PC-9 (cell line): ENCODE measurements at regions not wholly inside any gene's neighbourhood (a gene's known extent, or its start where the extent isn't known, plus 50 kb on each side); places are given as distances from the start of the nearest gene placed in this dataset.
"Not testable (repeated sequence)": the region's sequence is repeated elsewhere in the genome, so short reads cannot be mapped to it uniquely, and the experiment has no call there.

ENCODE experiments used
- BruUV-seq: library from RNA; stranded (reverse); fragments of 400-500 nt; replicated peaks from 2 replicates; lab custom pipeline; 2021; lab: Mats Ljungman, UMichigan
- CTCF ChIA-PET: fragments of 300-600 bp; sonication (Branson Sonifier 250); formaldehyde crosslinking; loops from one replicate; lab custom pipeline; 2022; ENCODE audit warnings: antibody characterized with exemption; lab: Charles Lee
- POLR2A ChIA-PET: fragments of 300-600 bp; sonication (Branson Sonifier 250); formaldehyde crosslinking; loops from one replicate; lab custom pipeline; 2022; ENCODE audit warnings: antibody characterized with exemption; ENCODE audit not compliant: unreplicated experiment; lab: Charles Lee
- DNase-seq, 2 experiments: peaks; one replicate each; pipeline versions ENCODE4 v3.0.0 to v3.0.0-alpha.2; 2015 to 2022; ENCODE audit warnings: mixed read lengths in 1 of 2
- H2AFZ ChIP-seq: fragments of 200-600 bp; sonication (generic); 2 replicates; pipeline ENCODE4 v1.8.1; 2017; ENCODE audit warnings: antibody characterized with exemption
- H3F3A ChIP-seq: fragments of 200-600 bp; sonication (generic); 2 replicates; pipeline ENCODE4 v1.8.1; 2017; ENCODE audit warnings: antibody characterized with exemption, mild to moderate bottlenecking, low read depth; ENCODE audit not compliant: insufficient read depth
- H3K27ac ChIP-seq: fragments of 200-600 bp; sonication (generic); 2 replicates; pipeline ENCODE4 v1.6.1; 2016; ENCODE audit warnings: mixed run types
- H3K27me3 ChIP-seq: fragments of 200-600 bp; sonication (generic); 2 replicates; pipeline ENCODE4 v1.6.1; 2016; ENCODE audit warnings: low read depth, mixed run types; ENCODE audit not compliant: insufficient read depth
- H3K36me3 ChIP-seq: fragments of 200-600 bp; sonication (generic); 2 replicates; pipeline ENCODE4 v1.6.1; 2016; ENCODE audit warnings: low read depth, mixed run types
- H3K4me1 ChIP-seq: fragments of 200-600 bp; sonication (generic); replicated peaks from 2 replicates; pipeline ENCODE4 v1.6.1; 2016; ENCODE audit warnings: mixed run types; ENCODE audit not compliant: insufficient read depth
- H3K4me2 ChIP-seq: fragments of 200-600 bp; sonication (generic); 2 replicates; pipeline ENCODE4 v1.6.1; 2017; ENCODE audit warnings: mixed run types
- H3K4me3 ChIP-seq: fragments of 200-600 bp; sonication (generic); 2 replicates; pipeline ENCODE4 v1.6.1; 2016; ENCODE audit warnings: mixed run types
- H3K79me2 ChIP-seq: fragments of 200-600 bp; sonication (generic); 2 replicates; pipeline ENCODE4 v1.6.1; 2017; ENCODE audit warnings: low read depth, mixed run types
- H3K9me2 ChIP-seq: fragments of 200-600 bp; sonication (generic); 2 replicates; pipeline ENCODE4 v1.8.1; 2017; ENCODE audit warnings: mild to moderate bottlenecking; ENCODE audit not compliant: insufficient read depth
- H3K9me3 ChIP-seq: fragments of 200-600 bp; sonication (generic); 2 replicates; pipeline ENCODE4 v1.8.1; 2016; ENCODE audit warnings: low read depth; ENCODE audit not compliant: insufficient read depth
- H4K20me1 ChIP-seq: fragments of 200-600 bp; sonication (generic); 2 replicates; pipeline ENCODE4 v1.8.1; 2017; ENCODE audit not compliant: insufficient read depth
- CTCF ChIP-seq: fragments of 200-600 bp; sonication (generic); conservative IDR thresholded peaks from 2 replicates; pipeline ENCODE4 v1.6.1; 2017; ENCODE audit warnings: mixed run types, antibody characterized with exemption, mild to moderate bottlenecking, moderate library complexity
- EZH2 ChIP-seq: fragments of 200-600 bp; sonication (generic); IDR thresholded peaks from 2 replicates; pipeline ENCODE4 v1.8.0; 2017; ENCODE audit warnings: antibody characterized with exemption, low read depth
- intact Hi-C: fragments of 100-400 bp; cut with micrococcal nuclease; formaldehyde crosslinking; loops from one replicate; pipeline ENCODE4 v1.10.0; 2022; ENCODE audit not compliant: unreplicated experiment

GRCh38 chr5:159588941-159589340 is 258.7 kb upstream of the IL12B start:
- BruUV-seq: no TSS peak
- POLR2A ChIA-PET: no interaction called here
- H3K4me2 ChIP-seq: no peak overlapping the region
- no peaks in the 10 kb centered on the region for H3K79me2 ChIP-seq
- CTCF ChIA-PET: no interaction called here
- TF ChIP-seq EZH2: no peak
- no peak for TF ChIP-seq CTCF
- H3K9me2 ChIP-seq: no peaks in the 10 kb centered on the region
- no peak for DNase-seq
- H3K4me1 ChIP-seq: peaks cover 7% of the 10 kb centered on the region
- no peaks in the 10 kb centered on the region for H3K27me3 ChIP-seq
- H3F3A ChIP-seq: peaks cover 5% of the 10 kb centered on the region; the same call in 1 of the 2 replicates
- H3K4me3 ChIP-seq: no peak overlapping the region
- no peak overlapping the region for H3K27ac ChIP-seq
- H3K9me3 ChIP-seq: no peaks in the 10 kb centered on the region; the same call in 1 of the 2 replicates
- no peak overlapping the region for H2AFZ ChIP-seq
- no peaks in the 10 kb centered on the region for H4K20me1 ChIP-seq
- H3K36me3 ChIP-seq: no peaks in the 10 kb centered on the region
- intact Hi-C loops: loop anchor here (10.0 kb wide), 1 partner anchor 434 kb away; no protein-coding TSS in a partner anchor

- Histone ChIP-seq H3K27me3 (no peaks in the 10 kb centered on the region), H3K4me2 (no peak overlapping the region), H4K20me1 (no peaks in the 10 kb centered on the region), H3K36me3 (no peaks in the 10 kb centered on the region), H3K79me2 (no peaks in the 10 kb centered on the region), H3K4me1 (no peaks in the 10 kb centered on the region), H3K27ac (no peak overlapping the region), H3K4me3 (no peak overlapping the region), H3F3A (no peaks in the 10 kb centered on the region), H3K9me2 (no peaks in the 10 kb centered on the region), H3K9me3 (0 out of 2 replicates have a peak, but pooled peaks cover 3% of the 10 kb centered on the region), H2AFZ (no peak overlapping the region)
- ChIA-PET POLR2A (interaction anchor here (0.6 kb wide), 1 partner anchor 12 kb away, joined by 5 read pairs; no protein-coding TSS in a partner anchor), CTCF (no interaction called here)
- no peak for TF ChIP-seq EZH2
- TF ChIP-seq CTCF: no peak
- no TSS peak for BruUV-seq
- DNase-seq: no peak
- intact Hi-C loops: no loop called here
Measured at GRCh38 chr5:159593518-159594073, 263.3 kb upstream of the IL12B start.

- H3K36me3 ChIP-seq, POLR2A ChIA-PET, H3K4me1 ChIP-seq, H3K27ac ChIP-seq, H3K4me2 ChIP-seq, H4K20me1 ChIP-seq, H3K4me3 ChIP-seq, H3K9me3 ChIP-seq, H3K9me2 ChIP-seq, H2AFZ ChIP-seq, H3K27me3 ChIP-seq, DNase-seq, BruUV-seq, intact Hi-C loops, CTCF ChIA-PET, H3F3A ChIP-seq, H3K79me2 ChIP-seq: not testable (repeated sequence)
Measured at GRCh38 chr5:159595561-159595960, 265.3 kb upstream of the IL12B start.

- no peak for TF ChIP-seq EZH2
- TF ChIP-seq CTCF: no peak
- intact Hi-C loops: no loop called here
- Histone ChIP-seq H3F3A (no peaks in the 10 kb centered on the region), H2AFZ (no peak overlapping the region), H4K20me1 (no peaks in the 10 kb centered on the region), H3K27me3 (no peaks in the 10 kb centered on the region), H3K4me3 (no peak overlapping the region), H3K36me3 (no peaks in the 10 kb centered on the region), H3K9me3 (no peaks in the 10 kb centered on the region; the same call in 1 of the 2 replicates), H3K27ac (no peak overlapping the region), H3K79me2 (no peaks in the 10 kb centered on the region), H3K4me2 (no peak overlapping the region), H3K4me1 (no peaks in the 10 kb centered on the region), H3K9me2 (no peaks in the 10 kb centered on the region)
- no TSS peak for BruUV-seq
- ChIA-PET CTCF (no interaction called here), POLR2A (no interaction called here)
- no peak for DNase-seq
Measured at GRCh38 chr5:159601216-159601615, 270.9 kb upstream of the IL12B start.
